WTC11 (cell line): ENCODE measurements at regions not wholly inside any gene's neighbourhood (a gene's known extent, or its start where the extent isn't known, plus 50 kb on each side); places are given as distances from the start of the nearest gene placed in this dataset.
"Not testable (repeated sequence)": the region's sequence is repeated elsewhere in the genome, so short reads cannot be mapped to it uniquely, and the experiment has no call there.

Experiments
- ATAC-seq: fragments of 200-7000 bp; cut with Tn5 transposase; 2 replicates; pipeline ENCODE4 v1.10.0; 2021; ENCODE audit warnings: mild to moderate bottlenecking, moderate library complexity
- CTCF ChIA-PET: fragments of 300-600 bp; sonication (Branson Sonifier 250); formaldehyde crosslinking; loops from one replicate; lab custom pipeline; 2021; ENCODE audit warnings: antibody characterized with exemption; lab: Charles Lee
- POLR2A ChIA-PET: fragments of 350-600 bp; sonication (Branson Sonifier 250); formaldehyde crosslinking; loops from one replicate; lab custom pipeline; 2021; ENCODE audit warnings: antibody characterized with exemption; lab: Charles Lee
- DNase-seq: peaks from one replicate; pipeline ENCODE4 v3.0.0; 2021; ENCODE audit warnings: low spot score
- H3K27ac Mint-ChIP-seq: 2 replicates; pipeline ENCODE4 v1.8.0; 2021; ENCODE audit warnings: mixed read lengths
- H3K27me3 Mint-ChIP-seq: 2 replicates; pipeline ENCODE4 v1.8.0; 2021; ENCODE audit warnings: low read depth, mild to moderate bottlenecking, moderate library complexity, mixed read lengths
- H3K36me3 Mint-ChIP-seq: 2 replicates; pipeline ENCODE4 v1.8.0; 2021; ENCODE audit warnings: mixed read lengths
- H3K4me1 Mint-ChIP-seq: 2 replicates; pipeline ENCODE4 v1.8.0; 2022; ENCODE audit warnings: mixed read lengths
- H3K4me3 Mint-ChIP-seq: 2 replicates; pipeline ENCODE4 v1.8.0; 2021; ENCODE audit warnings: mild to moderate bottlenecking, moderate library complexity, mixed read lengths
- H3K9me3 Mint-ChIP-seq: 2 replicates; pipeline ENCODE4 v1.8.0; 2021; ENCODE audit warnings: mixed read lengths
- ATF2 ChIP-seq: sonication (generic); formaldehyde crosslinking; IDR thresholded peaks from 2 replicates; pipeline ENCODE4 v1.8.1; 2022; ENCODE audit warnings: low read depth, missing genetic modification reagents, borderline replicate concordance
- ATF6 ChIP-seq: sonication (generic); formaldehyde crosslinking; IDR thresholded peaks from 2 replicates; pipeline ENCODE4 v1.8.1; 2023; ENCODE audit warnings: mild to moderate bottlenecking, missing genetic modification reagents
- CREM ChIP-seq: sonication (generic); formaldehyde crosslinking; IDR thresholded peaks from 2 replicates; pipeline ENCODE4 v1.8.1; 2022; ENCODE audit warnings: mild to moderate bottlenecking, missing genetic modification reagents, moderate library complexity
- ERG ChIP-seq: fragments of 250-450 bp; sonication (Bioruptor Pico); IDR thresholded peaks from 2 replicates; pipeline ENCODE4 v1.8.0; 2021; ENCODE audit warnings: mild to moderate bottlenecking
- FOXK1 ChIP-seq: sonication (generic); formaldehyde crosslinking; IDR thresholded peaks from 2 replicates; pipeline ENCODE4 v1.8.0; 2022; ENCODE audit warnings: mild to moderate bottlenecking, moderate library complexity, missing genetic modification reagents
- FOXP1 ChIP-seq: sonication (generic); formaldehyde crosslinking; IDR thresholded peaks from 2 replicates; pipeline ENCODE4 v1.8.0; 2022; ENCODE audit warnings: missing genetic modification reagents, mild to moderate bottlenecking, moderate library complexity, borderline replicate concordance
- JUN ChIP-seq: sonication (generic); formaldehyde crosslinking; IDR thresholded peaks from 2 replicates; pipeline ENCODE4 v1.8.0; 2023; ENCODE audit warnings: mild to moderate bottlenecking, missing genetic modification reagents
- NFE2L1 ChIP-seq: sonication (generic); formaldehyde crosslinking; IDR thresholded peaks from 2 replicates; pipeline ENCODE4 v1.8.1; 2023; ENCODE audit warnings: missing genetic modification reagents
- NR1H2 ChIP-seq: sonication (generic); formaldehyde crosslinking; IDR thresholded peaks from 2 replicates; pipeline ENCODE4 v1.9.0; 2021; ENCODE audit warnings: mild to moderate bottlenecking, moderate library complexity, missing genetic modification reagents
- PRRX2 ChIP-seq: fragments of 250-450 bp; sonication (Bioruptor Pico); IDR thresholded peaks from 2 replicates; pipeline ENCODE4 v1.8.0; 2021; ENCODE audit warnings: mild to moderate bottlenecking
- RORB ChIP-seq: fragments of 250-450 bp; sonication (Bioruptor Pico); IDR thresholded peaks from 2 replicates; pipeline ENCODE4 v1.9.0; 2021; ENCODE audit warnings: mild to moderate bottlenecking
- SOX15 ChIP-seq: fragments of 250-450 bp; sonication (Bioruptor Pico); IDR thresholded peaks from 2 replicates; pipeline ENCODE4 v1.9.0; 2021; ENCODE audit warnings: mild to moderate bottlenecking
- SP1 ChIP-seq: sonication (generic); formaldehyde crosslinking; conservative IDR thresholded peaks from 2 replicates; pipeline ENCODE4 v1.8.1; 2022; ENCODE audit warnings: missing genetic modification reagents
- TCF7 ChIP-seq: sonication (generic); formaldehyde crosslinking; IDR thresholded peaks from 2 replicates; pipeline ENCODE4 v1.8.0; 2022; ENCODE audit warnings: mild to moderate bottlenecking, low read depth, missing genetic modification reagents, moderate library complexity
- ZNF317 ChIP-seq: sonication (generic); formaldehyde crosslinking; IDR thresholded peaks from 2 replicates; pipeline ENCODE4 v1.8.1; 2023; ENCODE audit warnings: low read depth, mild to moderate bottlenecking, moderate library complexity, missing genetic modification reagents, borderline replicate concordance
- ZNF416 ChIP-seq: fragments of 250-450 bp; sonication (Bioruptor Pico); IDR thresholded peaks from 2 replicates; pipeline ENCODE4 v1.9.0; 2021; ENCODE audit warnings: mild to moderate bottlenecking, inconsistent platforms
- TF ChIP-seq, protein P1 (sequence below): fragments of 250-450 bp; sonication (Bioruptor Pico); IDR thresholded peaks from 2 replicates; pipeline ENCODE4 v1.9.0; 2021; ENCODE audit warnings: mild to moderate bottlenecking
- TF ChIP-seq, protein P2 (sequence below): fragments of 250-450 bp; sonication (Bioruptor Pico); IDR thresholded peaks from 2 replicates; pipeline ENCODE4 v1.9.0; 2021; ENCODE audit warnings: moderate library complexity, mild to moderate bottlenecking, inconsistent platforms, borderline replicate concordance
- TF ChIP-seq, protein P3 (sequence below): sonication (generic); formaldehyde crosslinking; IDR thresholded peaks from 2 replicates; pipeline ENCODE4 v1.8.1; 2023; ENCODE audit warnings: mild to moderate bottlenecking, moderate library complexity, missing genetic modification reagents

GRCh38 chr12:34607520-34608195, 585.4 kb downstream of the ALG10 start (continued):
- no peak for TF ChIP-seq FOXP1 (CRISPR knock-in tag)

GRCh38 chr12:34613988-34614387, 591.7 kb downstream of the ALG10 start:
- H3K4me1 Mint-ChIP-seq, DNase-seq, H3K27ac Mint-ChIP-seq, POLR2A ChIA-PET, H3K4me3 Mint-ChIP-seq, CTCF ChIA-PET, ATAC-seq: not testable (repeated sequence)
- peaks cover 23% of the 10 kb centered on the region for H3K27me3 Mint-ChIP-seq
- H3K36me3 Mint-ChIP-seq: peaks cover 87% of the 10 kb centered on the region
- peaks cover 88% of the 10 kb centered on the region for H3K9me3 Mint-ChIP-seq

DNA sequence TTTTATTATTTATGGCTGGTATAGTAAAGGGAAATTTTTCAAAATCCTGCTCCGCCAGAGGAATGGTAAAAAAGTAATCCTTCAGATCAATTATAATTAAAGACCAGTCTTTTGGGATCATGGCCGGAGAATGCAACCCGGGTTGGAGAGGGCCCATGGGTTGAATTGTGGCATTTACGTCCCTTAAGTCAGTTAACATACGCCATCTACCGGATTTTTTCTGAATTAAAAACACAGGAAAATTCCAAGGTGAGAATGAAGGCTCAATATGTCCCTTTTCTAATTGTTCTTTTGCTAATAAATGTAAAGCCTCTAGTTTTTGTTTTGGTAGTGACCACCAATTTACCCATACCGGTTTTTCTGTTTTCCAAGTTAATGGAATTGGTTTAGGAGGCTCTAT, 602.8 kb downstream of the ALG10 start:
- no peak for DNase-seq
- CTCF ChIA-PET: no interaction called here
- H3K27ac Mint-ChIP-seq: no peak overlapping the region
- H3K27me3 Mint-ChIP-seq: peaks cover 3% of the 10 kb centered on the region
- no peak overlapping the region for H3K4me3 Mint-ChIP-seq
- H3K36me3 Mint-ChIP-seq: peaks cover 80% of the 10 kb centered on the region
- no peak for ATAC-seq
- H3K9me3 Mint-ChIP-seq: peaks cover 86% of the 10 kb centered on the region
- no peaks in the 10 kb centered on the region for H3K4me1 Mint-ChIP-seq
- TF ChIP-seq ATF2 (CRISPR knock-in tag): no peak
- TF ChIP-seq ERG (CRISPR knock-in tag): no peak
- no peak for TF ChIP-seq NFE2L1 (CRISPR knock-in tag)
- no peak for TF ChIP-seq JUN (CRISPR knock-in tag)
- TF ChIP-seq, protein P1, sequence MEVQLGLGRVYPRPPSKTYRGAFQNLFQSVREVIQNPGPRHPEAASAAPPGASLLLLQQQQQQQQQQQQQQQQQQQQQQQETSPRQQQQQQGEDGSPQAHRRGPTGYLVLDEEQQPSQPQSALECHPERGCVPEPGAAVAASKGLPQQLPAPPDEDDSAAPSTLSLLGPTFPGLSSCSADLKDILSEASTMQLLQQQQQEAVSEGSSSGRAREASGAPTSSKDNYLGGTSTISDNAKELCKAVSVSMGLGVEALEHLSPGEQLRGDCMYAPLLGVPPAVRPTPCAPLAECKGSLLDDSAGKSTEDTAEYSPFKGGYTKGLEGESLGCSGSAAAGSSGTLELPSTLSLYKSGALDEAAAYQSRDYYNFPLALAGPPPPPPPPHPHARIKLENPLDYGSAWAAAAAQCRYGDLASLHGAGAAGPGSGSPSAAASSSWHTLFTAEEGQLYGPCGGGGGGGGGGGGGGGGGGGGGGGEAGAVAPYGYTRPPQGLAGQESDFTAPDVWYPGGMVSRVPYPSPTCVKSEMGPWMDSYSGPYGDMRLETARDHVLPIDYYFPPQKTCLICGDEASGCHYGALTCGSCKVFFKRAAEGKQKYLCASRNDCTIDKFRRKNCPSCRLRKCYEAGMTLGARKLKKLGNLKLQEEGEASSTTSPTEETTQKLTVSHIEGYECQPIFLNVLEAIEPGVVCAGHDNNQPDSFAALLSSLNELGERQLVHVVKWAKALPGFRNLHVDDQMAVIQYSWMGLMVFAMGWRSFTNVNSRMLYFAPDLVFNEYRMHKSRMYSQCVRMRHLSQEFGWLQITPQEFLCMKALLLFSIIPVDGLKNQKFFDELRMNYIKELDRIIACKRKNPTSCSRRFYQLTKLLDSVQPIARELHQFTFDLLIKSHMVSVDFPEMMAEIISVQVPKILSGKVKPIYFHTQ (CRISPR knock-in tag): no peak
- TF ChIP-seq, protein P2, sequence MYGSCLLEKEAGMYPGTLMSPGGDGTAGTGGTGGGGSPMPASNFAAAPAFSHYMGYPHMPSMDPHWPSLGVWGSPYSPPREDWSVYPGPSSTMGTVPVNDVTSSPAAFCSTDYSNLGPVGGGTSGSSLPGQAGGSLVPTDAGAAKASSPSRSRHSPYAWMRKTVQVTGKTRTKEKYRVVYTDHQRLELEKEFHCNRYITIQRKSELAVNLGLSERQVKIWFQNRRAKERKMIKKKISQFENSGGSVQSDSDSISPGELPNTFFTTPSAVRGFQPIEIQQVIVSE (CRISPR knock-in tag): no peak
- TF ChIP-seq SOX15 (CRISPR knock-in tag): no peak
- no peak for TF ChIP-seq ATF6
- POLR2A ChIA-PET: no interaction called here

DNA sequence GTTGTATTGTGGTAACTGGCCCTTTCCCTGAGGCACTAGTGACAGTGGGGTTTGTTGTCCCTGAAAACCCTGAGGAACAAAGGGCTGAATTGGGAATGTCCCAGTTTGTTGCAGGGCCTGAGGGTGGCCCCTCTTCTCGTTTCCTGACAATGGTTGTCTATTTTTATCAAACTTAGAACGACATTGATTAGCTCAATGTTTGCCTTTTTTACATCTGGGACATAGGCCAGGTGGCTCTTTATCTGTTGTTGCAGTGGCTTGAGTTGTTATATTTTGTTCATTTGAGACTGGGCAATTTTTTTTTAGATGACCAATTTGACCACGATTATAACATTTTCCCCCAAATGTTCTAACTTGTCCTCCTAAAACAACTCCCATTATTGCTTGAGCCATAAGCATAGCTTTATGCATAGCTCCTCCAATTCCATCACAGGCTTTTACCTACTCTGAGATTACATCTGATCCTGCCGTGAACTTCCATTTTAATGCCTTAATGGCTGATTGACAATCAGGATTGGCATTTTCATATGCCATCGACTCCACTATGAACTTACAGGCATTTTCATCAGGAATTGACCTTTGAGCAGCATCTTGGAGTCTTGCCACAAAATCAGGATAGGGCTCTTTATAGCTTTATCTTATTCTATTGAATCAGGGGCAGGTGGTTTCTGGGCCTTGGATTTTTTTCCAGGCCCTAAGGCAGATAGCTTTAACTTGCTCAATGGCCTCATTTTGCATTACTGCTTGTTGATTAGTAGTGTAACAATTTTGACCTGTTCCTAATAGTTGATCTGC, 604.3 kb downstream of the ALG10 start:
- Mint-ChIP-seq H3K4me3 (no peak overlapping the region), H3K4me1 (no peaks in the 10 kb centered on the region), H3K27ac (no peak overlapping the region), H3K9me3 (peaks cover 83% of the 10 kb centered on the region), H3K36me3 (peaks cover 75% of the 10 kb centered on the region), H3K27me3 (peaks cover 3% of the 10 kb centered on the region)
- ChIA-PET POLR2A (no interaction called here), CTCF (no interaction called here)
- no peak for ATAC-seq
- no peak for DNase-seq
- TF ChIP-seq SOX15 (CRISPR knock-in tag) (no peak), ZNF317 (CRISPR knock-in tag) (no peak), ZNF416 (no peak), TCF7 (CRISPR knock-in tag) (no peak), NR1H2 (CRISPR knock-in tag) (no peak), SP1 (CRISPR knock-in tag) (no peak), PRRX2 (CRISPR knock-in tag) (no peak), CREM (CRISPR knock-in tag) (no peak), RORB (no peak), FOXK1 (CRISPR knock-in tag) (no peak)
- TF ChIP-seq, protein P3, sequence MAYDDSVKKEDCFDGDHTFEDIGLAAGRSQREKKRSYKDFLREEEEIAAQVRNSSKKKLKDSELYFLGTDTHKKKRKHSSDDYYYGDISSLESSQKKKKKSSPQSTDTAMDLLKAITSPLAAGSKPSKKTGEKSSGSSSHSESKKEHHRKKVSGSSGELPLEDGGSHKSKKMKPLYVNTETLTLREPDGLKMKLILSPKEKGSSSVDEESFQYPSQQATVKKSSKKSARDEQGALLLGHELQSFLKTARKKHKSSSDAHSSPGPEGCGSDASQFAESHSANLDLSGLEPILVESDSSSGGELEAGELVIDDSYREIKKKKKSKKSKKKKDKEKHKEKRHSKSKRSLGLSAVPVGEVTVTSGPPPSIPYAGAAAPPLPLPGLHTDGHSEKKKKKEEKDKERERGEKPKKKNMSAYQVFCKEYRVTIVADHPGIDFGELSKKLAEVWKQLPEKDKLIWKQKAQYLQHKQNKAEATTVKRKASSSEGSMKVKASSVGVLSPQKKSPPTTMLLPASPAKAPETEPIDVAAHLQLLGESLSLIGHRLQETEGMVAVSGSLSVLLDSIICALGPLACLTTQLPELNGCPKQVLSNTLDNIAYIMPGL (CRISPR knock-in tag): no peak
